ENCODE measurements at regions not wholly inside any gene's neighbourhood (a gene's known extent, or its start where the extent isn't known, plus 50 kb on each side); places are given as distances from the start of the nearest gene placed in this dataset.

GRCh38 chr4:175871774-175872405 is 59.8 kb upstream of the GPM6A start:
- TF ChIP-seq POLR2A (IDR thresholded peaks at IDR 0.05) (no peak), CTCF (IDR thresholded peaks at IDR 0.05) (no peak), EP300 (IDR thresholded peaks at IDR 0.05) (no peak)

Data from sigmoid colon (tissue), 4 donors.